Ishikawa (cell line): ENCODE measurements at regions not wholly inside any gene's neighbourhood (a gene's known extent, or its start where the extent isn't known, plus 50 kb on each side); places are given as distances from the start of the nearest gene placed in this dataset.

ENCODE experiments used
- TAF1 ChIP-seq: IDR thresholded peaks from 2 replicates; pipeline ENCODE4 v1.6.1; 2012; ENCODE audit warnings: low read depth, mild to moderate bottlenecking
- TCF12 ChIP-seq: IDR thresholded peaks from 2 replicates; pipeline ENCODE4 v1.6.1; 2012; ENCODE audit warnings: low read depth
- TF ChIP-seq, protein P1 (sequence below): IDR thresholded peaks from 2 replicates; pipeline ENCODE4 v1.6.1; 2012; ENCODE audit warnings: low read depth, mild to moderate bottlenecking
- TF ChIP-seq, protein P2 (sequence below): IDR thresholded peaks from 2 replicates; pipeline ENCODE4 v1.6.1; 2012
- TF ChIP-seq, protein P3 (sequence below): IDR thresholded peaks from 2 replicates; pipeline ENCODE4 v1.6.1; 2012

DNA sequence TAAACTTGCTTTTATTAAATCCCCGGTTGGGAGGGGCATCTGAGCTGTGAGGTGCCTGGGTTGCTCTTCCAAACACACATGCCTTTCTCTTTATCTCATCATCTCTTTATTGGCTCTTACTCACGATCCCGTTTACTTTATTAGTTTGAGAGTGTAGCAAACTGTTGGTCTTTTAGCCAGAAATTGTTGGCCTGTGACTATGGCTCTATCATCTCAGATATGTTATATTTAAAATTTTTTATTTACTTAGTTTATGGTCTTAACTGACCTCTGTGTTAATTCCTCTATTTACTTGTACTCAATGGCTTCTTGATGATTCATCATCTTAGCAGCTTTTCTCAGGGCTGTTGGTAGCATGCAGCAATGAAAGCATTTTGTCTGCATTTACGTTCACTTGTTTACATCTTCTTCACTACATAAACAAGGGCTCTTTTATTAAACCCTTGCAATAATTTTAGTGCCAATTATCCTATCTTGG, 408.4 kb downstream of the HRH4 start:
- TF ChIP-seq TCF12 (no peak), TAF1 (no peak)
- TF ChIP-seq, protein P1, sequence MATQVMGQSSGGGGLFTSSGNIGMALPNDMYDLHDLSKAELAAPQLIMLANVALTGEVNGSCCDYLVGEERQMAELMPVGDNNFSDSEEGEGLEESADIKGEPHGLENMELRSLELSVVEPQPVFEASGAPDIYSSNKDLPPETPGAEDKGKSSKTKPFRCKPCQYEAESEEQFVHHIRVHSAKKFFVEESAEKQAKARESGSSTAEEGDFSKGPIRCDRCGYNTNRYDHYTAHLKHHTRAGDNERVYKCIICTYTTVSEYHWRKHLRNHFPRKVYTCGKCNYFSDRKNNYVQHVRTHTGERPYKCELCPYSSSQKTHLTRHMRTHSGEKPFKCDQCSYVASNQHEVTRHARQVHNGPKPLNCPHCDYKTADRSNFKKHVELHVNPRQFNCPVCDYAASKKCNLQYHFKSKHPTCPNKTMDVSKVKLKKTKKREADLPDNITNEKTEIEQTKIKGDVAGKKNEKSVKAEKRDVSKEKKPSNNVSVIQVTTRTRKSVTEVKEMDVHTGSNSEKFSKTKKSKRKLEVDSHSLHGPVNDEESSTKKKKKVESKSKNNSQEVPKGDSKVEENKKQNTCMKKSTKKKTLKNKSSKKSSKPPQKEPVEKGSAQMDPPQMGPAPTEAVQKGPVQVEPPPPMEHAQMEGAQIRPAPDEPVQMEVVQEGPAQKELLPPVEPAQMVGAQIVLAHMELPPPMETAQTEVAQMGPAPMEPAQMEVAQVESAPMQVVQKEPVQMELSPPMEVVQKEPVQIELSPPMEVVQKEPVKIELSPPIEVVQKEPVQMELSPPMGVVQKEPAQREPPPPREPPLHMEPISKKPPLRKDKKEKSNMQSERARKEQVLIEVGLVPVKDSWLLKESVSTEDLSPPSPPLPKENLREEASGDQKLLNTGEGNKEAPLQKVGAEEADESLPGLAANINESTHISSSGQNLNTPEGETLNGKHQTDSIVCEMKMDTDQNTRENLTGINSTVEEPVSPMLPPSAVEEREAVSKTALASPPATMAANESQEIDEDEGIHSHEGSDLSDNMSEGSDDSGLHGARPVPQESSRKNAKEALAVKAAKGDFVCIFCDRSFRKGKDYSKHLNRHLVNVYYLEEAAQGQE: no peak
- TF ChIP-seq, protein P2, sequence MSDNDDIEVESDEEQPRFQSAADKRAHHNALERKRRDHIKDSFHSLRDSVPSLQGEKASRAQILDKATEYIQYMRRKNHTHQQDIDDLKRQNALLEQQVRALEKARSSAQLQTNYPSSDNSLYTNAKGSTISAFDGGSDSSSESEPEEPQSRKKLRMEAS: no peak
- TF ChIP-seq, protein P3, sequence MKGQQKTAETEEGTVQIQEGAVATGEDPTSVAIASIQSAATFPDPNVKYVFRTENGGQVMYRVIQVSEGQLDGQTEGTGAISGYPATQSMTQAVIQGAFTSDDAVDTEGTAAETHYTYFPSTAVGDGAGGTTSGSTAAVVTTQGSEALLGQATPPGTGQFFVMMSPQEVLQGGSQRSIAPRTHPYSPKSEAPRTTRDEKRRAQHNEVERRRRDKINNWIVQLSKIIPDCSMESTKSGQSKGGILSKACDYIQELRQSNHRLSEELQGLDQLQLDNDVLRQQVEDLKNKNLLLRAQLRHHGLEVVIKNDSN: no peak
